HFFc6 (cell line): ENCODE measurements at regions not wholly inside any gene's neighbourhood (a gene's known extent, or its start where the extent isn't known, plus 50 kb on each side); places are given as distances from the start of the nearest gene placed in this dataset.

ENCODE experiments used
- DNase-seq: peaks from one replicate; pipeline ENCODE4 v3.0.0-alpha.2; 2018
- H3K27ac Mint-ChIP-seq: 2 replicates; pipeline ENCODE4 v1.8.0; 2020; ENCODE audit warnings: mild to moderate bottlenecking, mixed read lengths
- H3K27me3 Mint-ChIP-seq: 2 replicates; pipeline ENCODE4 v1.8.0; 2021; ENCODE audit warnings: mild to moderate bottlenecking, moderate library complexity, mixed read lengths; ENCODE audit not compliant: insufficient read depth
- H3K36me3 Mint-ChIP-seq: 2 replicates; pipeline ENCODE4 v1.8.0; 2021; ENCODE audit warnings: low read depth, mixed read lengths
- H3K4me1 Mint-ChIP-seq: 2 replicates; pipeline ENCODE4 v1.8.0; 2020; ENCODE audit warnings: low read depth, mixed read lengths
- H3K4me3 Mint-ChIP-seq: 2 replicates; pipeline ENCODE4 v1.8.0; 2020; ENCODE audit warnings: mild to moderate bottlenecking, moderate library complexity, mixed read lengths
- H3K9me3 Mint-ChIP-seq: 2 replicates; pipeline ENCODE4 v1.8.0; 2020; ENCODE audit warnings: mild to moderate bottlenecking, mixed read lengths
- TF ChIP-seq, protein P1 (sequence below): fragments of 200-600 bp; sonication (generic); IDR thresholded peaks from 2 replicates; pipeline ENCODE4 v1.5.0; 2021; ENCODE audit warnings: antibody characterized with exemption, mild to moderate bottlenecking

DNA sequence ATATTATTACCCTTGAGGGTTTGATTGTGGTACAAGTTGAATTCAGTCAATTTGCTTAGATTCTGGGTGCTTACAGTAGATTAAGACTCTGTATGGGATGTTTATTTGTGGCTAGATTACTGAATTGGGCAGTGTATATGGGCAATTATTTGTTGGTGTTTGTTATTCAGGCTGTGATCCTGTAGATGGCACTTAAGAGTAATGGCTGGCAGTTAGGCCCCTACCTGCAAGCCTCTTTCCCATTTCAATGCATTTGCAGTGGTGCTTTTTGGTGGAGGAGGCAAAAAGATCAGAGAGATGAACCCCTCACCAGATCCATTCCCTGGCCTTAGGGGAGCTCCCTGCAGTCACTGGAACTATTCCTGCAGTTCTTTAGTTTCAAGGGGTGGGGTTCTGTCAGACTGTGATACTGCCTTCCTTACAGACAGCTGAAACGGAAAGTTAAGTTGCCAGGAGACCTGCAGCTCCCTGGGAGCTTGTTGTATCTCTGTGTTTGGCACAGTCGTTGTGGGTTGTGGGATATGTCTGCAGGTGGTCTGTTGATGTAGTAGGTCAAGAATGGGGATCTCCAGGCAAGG lies 199.5 kb downstream of the AASDHPPT start:
- H3K9me3 Mint-ChIP-seq, result no peaks in the 10 kb centered on the region
- no peak for DNase-seq
- no peak overlapping the region for H3K4me3 Mint-ChIP-seq
- H3K4me1 Mint-ChIP-seq, result peaks cover 11% of the 10 kb centered on the region
- H3K27ac Mint-ChIP-seq, result no peak overlapping the region
- H3K27me3 Mint-ChIP-seq, result no peaks in the 10 kb centered on the region
- no peaks in the 10 kb centered on the region for H3K36me3 Mint-ChIP-seq
- TF ChIP-seq, protein P1, sequence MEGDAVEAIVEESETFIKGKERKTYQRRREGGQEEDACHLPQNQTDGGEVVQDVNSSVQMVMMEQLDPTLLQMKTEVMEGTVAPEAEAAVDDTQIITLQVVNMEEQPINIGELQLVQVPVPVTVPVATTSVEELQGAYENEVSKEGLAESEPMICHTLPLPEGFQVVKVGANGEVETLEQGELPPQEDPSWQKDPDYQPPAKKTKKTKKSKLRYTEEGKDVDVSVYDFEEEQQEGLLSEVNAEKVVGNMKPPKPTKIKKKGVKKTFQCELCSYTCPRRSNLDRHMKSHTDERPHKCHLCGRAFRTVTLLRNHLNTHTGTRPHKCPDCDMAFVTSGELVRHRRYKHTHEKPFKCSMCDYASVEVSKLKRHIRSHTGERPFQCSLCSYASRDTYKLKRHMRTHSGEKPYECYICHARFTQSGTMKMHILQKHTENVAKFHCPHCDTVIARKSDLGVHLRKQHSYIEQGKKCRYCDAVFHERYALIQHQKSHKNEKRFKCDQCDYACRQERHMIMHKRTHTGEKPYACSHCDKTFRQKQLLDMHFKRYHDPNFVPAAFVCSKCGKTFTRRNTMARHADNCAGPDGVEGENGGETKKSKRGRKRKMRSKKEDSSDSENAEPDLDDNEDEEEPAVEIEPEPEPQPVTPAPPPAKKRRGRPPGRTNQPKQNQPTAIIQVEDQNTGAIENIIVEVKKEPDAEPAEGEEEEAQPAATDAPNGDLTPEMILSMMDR, result peak; percentile 38; the same call in 1 of the 2 replicates

DNA sequence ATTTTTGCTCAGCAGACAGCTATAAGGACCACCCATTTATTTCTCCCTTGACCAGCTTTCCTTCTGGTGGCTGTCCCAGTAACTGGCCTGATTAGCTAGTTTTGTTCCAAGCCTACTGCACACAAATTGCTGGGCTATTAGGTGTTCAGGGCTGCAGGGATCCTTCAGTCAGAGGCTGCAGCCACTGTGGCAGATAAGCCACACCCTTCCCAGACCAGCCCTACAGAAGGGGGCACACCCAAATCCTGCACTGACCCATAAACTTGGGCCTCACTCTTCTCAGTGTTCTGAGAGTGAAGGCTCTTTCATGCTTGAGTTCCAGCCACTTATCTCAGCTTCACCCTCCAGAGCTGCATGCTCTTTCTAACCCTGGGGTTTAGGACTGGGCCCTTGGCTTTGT lies 200.0 kb downstream of the AASDHPPT start:
- TF ChIP-seq, protein P1, result no peak
- Mint-ChIP-seq H3K9me3 (no peaks in the 10 kb centered on the region), H3K4me1 (peaks cover 13% of the 10 kb centered on the region), H3K27ac (no peak overlapping the region), H3K27me3 (no peaks in the 10 kb centered on the region), H3K36me3 (no peaks in the 10 kb centered on the region), H3K4me3 (no peak overlapping the region)
- no peak for DNase-seq

DNA sequence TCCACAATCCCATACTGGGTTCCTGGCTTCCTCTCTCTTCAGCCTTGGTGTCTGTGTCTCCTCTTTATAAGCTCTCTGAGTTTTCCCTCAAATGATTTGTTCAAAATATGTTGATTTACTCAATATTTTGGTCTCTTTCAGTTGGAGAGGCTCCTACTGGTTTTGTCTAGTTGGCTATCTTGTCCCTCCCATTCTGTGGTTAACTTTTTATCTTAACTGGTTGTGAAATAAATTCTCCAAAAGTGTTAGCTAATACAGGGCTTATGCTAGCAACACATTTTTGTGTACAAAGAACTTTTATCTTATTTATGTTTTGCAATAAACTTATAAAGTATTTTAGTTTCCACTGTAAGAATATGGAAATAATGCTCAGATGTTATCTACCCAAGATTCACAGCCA lies 200.9 kb downstream of the AASDHPPT start:
- TF ChIP-seq, protein P1, result no peak
- no peak for DNase-seq
- Mint-ChIP-seq H3K27me3 (no peaks in the 10 kb centered on the region), H3K27ac (no peak overlapping the region), H3K36me3 (no peaks in the 10 kb centered on the region), H3K4me3 (no peak overlapping the region), H3K4me1 (peaks cover 13% of the 10 kb centered on the region), H3K9me3 (no peaks in the 10 kb centered on the region)

DNA sequence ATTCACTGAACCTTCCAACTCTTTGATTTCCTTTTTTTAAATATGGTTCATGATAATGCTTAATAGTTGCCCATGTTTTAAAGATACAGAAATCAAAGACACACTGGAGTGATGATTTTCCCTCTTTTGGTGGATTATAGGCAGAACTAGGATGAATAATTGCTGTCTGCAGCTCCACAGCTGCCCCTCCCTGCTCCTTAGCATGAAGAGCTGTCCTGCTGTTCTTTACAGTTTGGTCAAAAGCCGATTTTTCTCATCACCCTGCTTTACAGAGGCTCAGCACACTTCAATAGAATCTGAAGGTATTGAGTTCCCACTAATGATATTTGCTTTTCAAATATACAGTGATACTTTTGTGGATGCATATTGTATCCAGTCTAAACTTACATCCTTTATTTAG lies 202.6 kb downstream of the AASDHPPT start:
- Mint-ChIP-seq H3K9me3 (no peaks in the 10 kb centered on the region), H3K4me3 (no peak overlapping the region), H3K27me3 (no peaks in the 10 kb centered on the region), H3K27ac (no peak overlapping the region), H3K36me3 (no peaks in the 10 kb centered on the region), H3K4me1 (peaks cover 13% of the 10 kb centered on the region)
- TF ChIP-seq, protein P1, result no peak
- DNase-seq, result no peak

DNA sequence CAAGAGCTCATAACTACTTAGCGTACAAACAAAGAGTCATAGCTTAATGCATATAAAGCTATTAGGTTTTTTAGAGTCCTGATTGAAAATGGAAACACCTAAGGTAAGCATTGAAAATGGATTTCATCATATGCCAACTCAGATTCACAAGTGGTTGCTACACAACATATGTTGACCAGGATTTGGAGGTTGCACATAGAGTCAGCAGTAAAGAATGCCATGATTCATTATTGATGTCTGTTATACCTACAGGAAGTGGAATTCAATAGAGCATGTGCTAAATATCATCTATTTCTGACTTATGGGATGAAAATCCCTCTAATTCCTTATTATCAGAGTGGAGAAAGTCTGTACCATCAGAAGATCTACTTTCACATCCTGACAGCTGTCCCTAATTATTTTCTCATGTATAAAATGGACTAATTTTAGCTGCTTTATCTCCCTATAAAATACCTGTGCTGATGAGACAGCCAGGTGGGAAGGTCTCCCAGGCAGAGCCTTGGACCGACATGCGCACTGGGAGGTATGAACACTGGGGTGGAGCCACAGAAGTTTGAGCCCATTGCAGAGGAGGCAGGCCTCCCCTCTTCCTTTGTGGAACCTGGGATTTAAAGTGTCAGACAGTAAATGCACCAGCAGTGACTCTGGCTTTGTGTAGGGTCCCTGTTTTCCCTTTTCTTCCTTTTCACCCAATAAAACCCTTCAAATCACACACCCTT lies 204.2 kb downstream of the AASDHPPT start:
- Mint-ChIP-seq H3K9me3 (no peaks in the 10 kb centered on the region), H3K4me3 (no peak overlapping the region), H3K27me3 (no peaks in the 10 kb centered on the region), H3K27ac (peak overlapping the region; percentile 59; the same call in 1 of the 2 replicates), H3K36me3 (no peaks in the 10 kb centered on the region), H3K4me1 (peaks cover 13% of the 10 kb centered on the region)
- TF ChIP-seq, protein P1, result no peak
- peak; percentile 76 for DNase-seq
